Activated CD8-positive, alpha-beta T cell treated with anti-CD3 and anti-CD28 coated beads, Interleukin-2, amount 10 ng/mL, durations not matched to agents 7 days and 5 days (primary cell): ENCODE measurements at regions not wholly inside any gene's neighbourhood (a gene's known extent, or its start where the extent isn't known, plus 50 kb on each side); places are given as distances from the start of the nearest gene placed in this dataset.
"Not testable (repeated sequence)": the region's sequence is repeated elsewhere in the genome, so short reads cannot be mapped to it uniquely, and the experiment has no call there.

Experiments used
- ATAC-seq: fragments of 150-1000 bp; cut with Tn5 transposase; one replicate; pipeline ENCODE4 v1.10.0; 2021; ENCODE audit warnings: moderate library complexity
- CTCF ChIA-PET: fragments of 350-600 bp; sonication (Branson Sonifier 250); formaldehyde crosslinking; loops from one replicate; lab custom pipeline; 2021; ENCODE audit warnings: antibody characterized with exemption; lab: Charles Lee
- POLR2A ChIA-PET: fragments of 350-600 bp; sonication (Branson Sonifier 250); formaldehyde crosslinking; loops from one replicate; lab custom pipeline; 2021; ENCODE audit warnings: antibody characterized with exemption; lab: Charles Lee
- DNase-seq: peaks from one replicate; pipeline ENCODE4 v3.0.0-alpha.2; 2020
- H3K27ac Mint-ChIP-seq: one replicate; pipeline ENCODE4 v1.8.0; 2021; ENCODE audit warnings: mild to moderate bottlenecking, mixed read lengths
- H3K27me3 Mint-ChIP-seq: one replicate; pipeline ENCODE4 v1.8.0; 2021; ENCODE audit warnings: low read depth, mixed read lengths
- H3K36me3 Mint-ChIP-seq: one replicate; pipeline ENCODE4 v1.8.0; 2021; ENCODE audit warnings: low read depth, mixed read lengths
- H3K4me1 Mint-ChIP-seq: one replicate; pipeline ENCODE4 v1.8.0; 2021; ENCODE audit warnings: low read depth, mixed read lengths
- H3K4me3 Mint-ChIP-seq: one replicate; pipeline ENCODE4 v1.8.0; 2021; ENCODE audit warnings: mild to moderate bottlenecking, mixed read lengths
- H3K9me3 Mint-ChIP-seq: one replicate; pipeline ENCODE4 v1.8.0; 2022; ENCODE audit warnings: mixed read lengths; ENCODE audit not compliant: insufficient read depth

DNA sequence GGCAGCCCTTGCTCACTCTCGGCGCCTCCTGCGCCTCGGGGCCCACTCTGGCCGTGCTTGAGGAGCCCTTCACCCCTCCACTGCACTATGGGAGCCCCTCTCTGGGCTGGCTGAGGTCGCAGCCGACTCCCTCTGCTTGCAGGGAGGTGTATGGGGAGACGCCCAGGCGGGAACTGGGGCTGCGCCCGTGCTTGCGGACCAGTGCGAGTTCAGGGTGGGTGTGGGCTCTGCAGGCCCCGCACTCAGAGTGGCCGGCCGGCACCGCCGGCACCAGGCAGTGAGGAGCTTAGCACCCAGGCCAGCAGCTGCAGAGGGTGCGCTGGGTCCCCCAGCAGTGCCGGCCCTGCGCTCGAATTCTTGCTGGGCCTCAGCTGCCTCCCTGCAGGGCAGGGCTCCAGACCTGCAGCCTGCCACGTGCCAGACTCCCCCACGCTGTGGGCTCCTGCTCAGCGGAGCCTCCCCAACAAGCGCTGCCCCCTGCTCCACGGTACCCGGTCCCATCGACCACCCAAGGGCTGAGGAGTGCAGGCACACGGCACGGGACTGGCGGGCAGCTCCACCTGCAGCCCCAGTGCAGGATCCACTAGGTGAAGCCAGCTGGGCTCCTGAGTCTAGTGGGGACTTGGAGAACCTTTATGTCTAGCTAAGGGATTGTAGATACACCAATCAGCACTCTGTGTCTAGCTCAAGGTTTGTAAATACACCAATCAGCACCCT, 54.0 kb upstream of the WWC2 start:
- POLR2A ChIA-PET, H3K4me1 Mint-ChIP-seq, H3K4me3 Mint-ChIP-seq, H3K27ac Mint-ChIP-seq, ATAC-seq, DNase-seq, CTCF ChIA-PET, H3K9me3 Mint-ChIP-seq, H3K36me3 Mint-ChIP-seq, H3K27me3 Mint-ChIP-seq: not testable (repeated sequence)

DNA sequence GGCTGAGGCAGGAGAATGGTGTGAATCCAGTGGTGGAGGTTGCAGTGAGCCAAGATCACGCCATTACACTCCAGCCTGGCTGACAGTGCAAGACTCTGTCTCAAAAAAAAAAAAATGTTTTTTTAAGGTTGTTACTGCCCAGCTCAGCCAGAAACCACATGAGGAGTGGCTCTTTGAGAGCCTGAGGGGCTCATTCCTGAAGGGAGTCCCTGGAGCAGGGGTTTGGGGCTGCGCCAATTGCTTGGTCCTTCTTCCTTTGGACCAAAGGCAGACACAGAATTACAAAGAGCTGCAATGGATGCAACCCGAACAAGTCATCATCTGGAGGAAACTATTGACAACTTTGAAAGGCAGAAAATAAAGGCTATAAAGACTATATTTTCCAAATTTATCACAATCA, 60.6 kb upstream of the WWC2 start:
- Mint-ChIP-seq H3K27ac (no peak overlapping the region), H3K27me3 (no peaks in the 10 kb centered on the region), H3K9me3 (no peaks in the 10 kb centered on the region), H3K36me3 (no peaks in the 10 kb centered on the region), H3K4me3 (no peak overlapping the region), H3K4me1 (no peaks in the 10 kb centered on the region)
- ChIA-PET CTCF (interaction anchor here (0.7 kb wide), 1 partner anchor 36 kb away, joined by 3 read pairs; no protein-coding TSS in a partner anchor), POLR2A (no interaction called here)
- DNase-seq (no peak), ATAC-seq (no peak)

DNA sequence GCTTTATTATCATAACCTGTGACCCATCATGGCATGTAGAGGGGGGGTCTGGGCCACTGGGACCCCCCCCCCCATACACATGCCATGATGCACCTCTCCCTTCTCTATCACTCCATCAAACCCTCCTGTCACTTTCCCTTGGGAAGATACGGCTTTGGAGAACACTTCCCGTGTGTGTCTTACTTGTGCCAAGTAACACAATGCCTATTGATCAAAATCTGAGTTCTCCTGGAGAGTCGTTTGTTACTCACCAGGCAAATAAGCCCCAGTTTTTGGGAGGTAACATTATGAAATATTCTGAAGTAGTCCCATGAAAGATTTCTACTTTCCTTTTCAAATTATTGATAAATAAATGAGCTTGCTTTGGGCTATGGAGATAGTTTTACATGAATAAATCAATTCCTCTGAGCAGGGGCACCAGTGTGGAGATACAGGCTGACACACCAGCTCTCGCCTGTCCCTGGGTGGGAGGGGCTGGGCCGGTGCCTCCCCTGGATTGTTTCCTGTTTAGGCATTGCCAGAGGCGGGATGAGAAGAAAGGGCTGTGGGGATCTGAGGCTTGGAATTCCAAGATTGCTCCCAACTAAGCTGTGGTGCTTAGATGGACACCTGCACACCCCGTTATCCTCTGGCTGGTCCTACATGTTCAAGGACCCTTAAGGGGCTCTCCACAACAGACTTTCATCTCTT, 63.2 kb upstream of the WWC2 start:
- Mint-ChIP-seq H3K27me3 (no peaks in the 10 kb centered on the region), H3K36me3 (no peaks in the 10 kb centered on the region), H3K27ac (no peak overlapping the region), H3K4me1 (no peaks in the 10 kb centered on the region), H3K4me3 (no peak overlapping the region), H3K9me3 (no peaks in the 10 kb centered on the region)
- CTCF ChIA-PET = no interaction called here
- no peak for ATAC-seq
- POLR2A ChIA-PET = no interaction called here
- DNase-seq = no peak

DNA sequence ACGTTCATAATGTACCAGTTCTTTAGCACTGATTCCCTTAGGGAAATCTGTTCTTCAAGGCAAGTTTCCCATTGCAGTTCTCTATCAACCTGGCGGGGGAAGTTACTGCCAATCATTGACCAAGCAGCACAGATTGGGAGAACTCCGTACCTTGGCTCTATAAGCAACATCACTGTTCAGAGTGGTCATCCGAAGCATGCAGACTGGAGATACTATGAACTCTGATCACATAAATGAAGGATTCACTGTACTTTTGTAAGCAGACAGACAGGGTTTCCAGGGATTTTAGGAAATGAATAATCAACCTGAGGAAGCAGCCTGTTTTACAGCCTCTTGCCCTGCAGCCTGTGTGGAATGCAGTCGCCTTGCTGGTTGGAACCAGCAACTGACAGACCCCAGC, 63.8 kb upstream of the WWC2 start:
- H3K27ac Mint-ChIP-seq = no peak overlapping the region
- H3K4me1 Mint-ChIP-seq = no peaks in the 10 kb centered on the region
- no peaks in the 10 kb centered on the region for H3K9me3 Mint-ChIP-seq
- ATAC-seq (no peak), DNase-seq (no peak)
- H3K4me3 Mint-ChIP-seq = no peak overlapping the region
- ChIA-PET CTCF (no interaction called here), POLR2A (no interaction called here)
- no peaks in the 10 kb centered on the region for H3K27me3 Mint-ChIP-seq
- H3K36me3 Mint-ChIP-seq = no peaks in the 10 kb centered on the region

DNA sequence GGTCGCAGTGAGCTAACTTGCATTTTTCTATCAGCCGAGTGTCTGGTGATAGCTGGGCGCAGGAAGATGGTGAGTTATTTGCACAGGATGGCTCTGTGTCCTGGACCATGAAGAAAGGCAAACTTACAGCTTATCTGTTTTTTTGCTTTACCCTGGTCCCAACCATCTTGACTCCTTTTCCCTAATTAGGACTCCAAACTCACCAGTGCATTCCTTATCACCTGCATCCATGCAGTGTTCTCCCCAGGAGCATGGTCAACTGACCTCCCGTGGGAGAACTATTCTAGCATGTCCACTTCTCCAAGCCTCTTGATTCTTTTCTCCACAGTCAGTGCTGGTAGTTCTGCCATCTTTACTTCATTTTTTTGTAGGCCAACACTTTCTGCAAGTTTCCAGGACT, 68.2 kb upstream of the WWC2 start:
- Mint-ChIP-seq H3K27me3 (no peaks in the 10 kb centered on the region), H3K4me3 (no peak overlapping the region), H3K4me1 (no peaks in the 10 kb centered on the region), H3K27ac (no peak overlapping the region), H3K9me3 (no peaks in the 10 kb centered on the region), H3K36me3 (no peaks in the 10 kb centered on the region)
- DNase-seq (no peak), ATAC-seq (no peak)
- ChIA-PET POLR2A (no interaction called here), CTCF (no interaction called here)

DNA sequence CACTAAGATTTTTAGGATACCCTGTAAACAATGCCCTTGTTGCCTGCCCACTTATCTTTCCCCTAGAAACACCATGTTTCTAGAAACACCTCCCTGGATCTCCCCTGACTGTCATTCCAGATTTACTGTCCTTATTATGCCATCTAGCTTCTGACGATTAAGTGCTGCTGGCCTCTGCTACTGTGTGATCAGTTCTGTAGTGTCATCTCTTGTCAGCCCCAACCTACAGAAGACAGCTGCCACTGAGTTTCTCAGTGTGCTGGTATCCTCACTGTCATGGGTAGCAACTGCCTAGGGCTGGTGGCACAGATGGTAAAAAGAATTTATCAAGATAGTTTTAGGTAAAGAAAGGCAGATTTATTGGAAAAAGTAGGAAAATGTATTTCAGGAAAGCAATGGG, 68.7 kb upstream of the WWC2 start:
- ATAC-seq = no peak
- POLR2A ChIA-PET = no interaction called here
- H3K4me3 Mint-ChIP-seq = no peak overlapping the region
- H3K4me1 Mint-ChIP-seq = no peaks in the 10 kb centered on the region
- DNase-seq = no peak
- no peaks in the 10 kb centered on the region for H3K36me3 Mint-ChIP-seq
- no peaks in the 10 kb centered on the region for H3K9me3 Mint-ChIP-seq
- H3K27ac Mint-ChIP-seq = no peak overlapping the region
- CTCF ChIA-PET = no interaction called here
- H3K27me3 Mint-ChIP-seq = no peaks in the 10 kb centered on the region

DNA sequence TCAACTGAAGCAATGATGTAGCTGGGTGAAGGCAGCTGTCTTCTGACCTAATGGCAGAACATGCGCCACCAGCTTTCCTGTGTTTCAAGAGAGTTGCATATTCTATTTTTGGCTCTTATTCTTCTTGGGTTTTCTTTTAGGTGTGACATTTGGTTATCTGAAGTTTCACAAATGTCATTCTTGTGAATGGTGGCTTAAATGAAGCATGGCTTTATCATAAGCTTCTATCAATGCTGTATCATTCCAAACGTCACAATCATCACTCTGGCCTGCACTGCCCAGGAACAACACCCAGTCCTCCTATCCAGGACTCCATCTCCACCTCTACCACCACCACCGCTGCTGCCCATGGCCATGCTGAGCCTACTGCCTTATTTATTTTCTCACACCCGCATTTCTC, 69.7 kb upstream of the WWC2 start:
- no peaks in the 10 kb centered on the region for H3K27me3 Mint-ChIP-seq
- H3K9me3 Mint-ChIP-seq = no peaks in the 10 kb centered on the region
- no peaks in the 10 kb centered on the region for H3K4me1 Mint-ChIP-seq
- POLR2A ChIA-PET = no interaction called here
- CTCF ChIA-PET = no interaction called here
- H3K4me3 Mint-ChIP-seq = no peak overlapping the region
- no peak for DNase-seq
- no peaks in the 10 kb centered on the region for H3K36me3 Mint-ChIP-seq
- no peak overlapping the region for H3K27ac Mint-ChIP-seq
- ATAC-seq = no peak

DNA sequence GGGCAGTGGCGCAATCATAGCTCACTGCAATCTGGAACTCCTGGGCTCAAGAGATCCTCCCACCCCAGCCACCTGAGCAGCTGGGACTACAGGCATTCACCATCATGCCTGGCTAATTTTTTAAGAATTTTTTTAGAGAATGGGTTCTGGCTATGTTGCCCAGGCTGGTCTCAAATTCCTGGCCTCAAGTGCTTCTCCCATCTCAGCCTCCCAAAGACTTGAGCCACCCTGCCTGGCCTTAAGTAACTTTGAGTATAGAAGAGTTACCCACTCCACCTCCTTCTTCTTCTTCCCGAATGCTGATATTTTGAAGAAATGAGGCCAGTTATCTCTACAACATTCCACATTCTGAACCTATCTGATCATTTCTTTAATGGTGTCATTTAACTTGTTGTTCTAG, 72.4 kb upstream of the WWC2 start:
- no peak for DNase-seq
- Mint-ChIP-seq H3K9me3 (no peaks in the 10 kb centered on the region), H3K27ac (no peak overlapping the region), H3K36me3 (no peaks in the 10 kb centered on the region), H3K4me1 (no peaks in the 10 kb centered on the region), H3K27me3 (no peaks in the 10 kb centered on the region), H3K4me3 (no peak overlapping the region)
- POLR2A ChIA-PET = no interaction called here
- ATAC-seq = no peak
- CTCF ChIA-PET = no interaction called here

DNA sequence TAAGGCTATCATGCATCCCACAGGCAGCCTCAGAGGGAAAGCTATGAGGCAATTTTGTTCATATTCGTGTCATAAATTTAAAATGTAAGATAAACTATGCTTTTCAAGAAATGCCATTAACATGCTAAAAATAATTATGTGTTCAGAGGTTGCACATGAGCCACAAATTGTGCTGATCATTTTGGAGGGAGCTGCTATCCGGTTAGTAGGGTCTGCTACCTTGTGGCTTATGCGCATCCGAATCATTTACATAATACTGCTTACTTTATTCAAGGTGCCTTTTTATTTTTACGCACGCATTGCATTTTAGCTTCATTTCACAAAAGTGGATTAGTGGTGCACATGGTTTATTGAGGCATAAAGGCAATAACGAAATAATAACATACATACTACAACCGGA, 76.4 kb upstream of the WWC2 start:
- ATAC-seq (no peak), DNase-seq (no peak)
- CTCF ChIA-PET = no interaction called here
- Mint-ChIP-seq H3K4me1 (no peaks in the 10 kb centered on the region), H3K9me3 (no peaks in the 10 kb centered on the region), H3K27me3 (peaks cover 3% of the 10 kb centered on the region), H3K27ac (no peak overlapping the region), H3K36me3 (no peaks in the 10 kb centered on the region), H3K4me3 (no peak overlapping the region)
- POLR2A ChIA-PET = no interaction called here

DNA sequence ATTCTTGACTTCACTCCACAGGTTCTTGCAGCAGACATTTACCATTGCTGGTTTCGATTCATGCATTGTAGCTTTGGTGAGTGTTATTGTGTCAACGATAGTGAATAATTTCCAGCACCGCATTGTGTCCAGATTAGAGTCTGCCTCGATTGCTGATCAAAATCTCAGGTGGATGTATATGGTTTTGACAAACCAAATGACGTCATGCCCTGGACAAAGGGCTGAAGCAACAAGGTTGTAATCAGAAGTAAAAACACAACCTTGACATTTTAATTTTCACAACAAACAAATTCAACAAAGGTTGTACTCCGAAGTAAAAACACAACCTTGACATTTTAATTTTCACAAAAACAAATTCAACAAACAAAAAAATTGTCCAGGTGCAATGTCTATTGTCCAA, 81.1 kb upstream of the WWC2 start:
- no peak overlapping the region for H3K4me3 Mint-ChIP-seq
- CTCF ChIA-PET = no interaction called here
- H3K27me3 Mint-ChIP-seq = peaks cover 4% of the 10 kb centered on the region
- no peak for DNase-seq
- no peaks in the 10 kb centered on the region for H3K36me3 Mint-ChIP-seq
- no peaks in the 10 kb centered on the region for H3K9me3 Mint-ChIP-seq
- H3K27ac Mint-ChIP-seq = no peak overlapping the region
- no peak for ATAC-seq
- POLR2A ChIA-PET = no interaction called here
- H3K4me1 Mint-ChIP-seq = no peaks in the 10 kb centered on the region

DNA sequence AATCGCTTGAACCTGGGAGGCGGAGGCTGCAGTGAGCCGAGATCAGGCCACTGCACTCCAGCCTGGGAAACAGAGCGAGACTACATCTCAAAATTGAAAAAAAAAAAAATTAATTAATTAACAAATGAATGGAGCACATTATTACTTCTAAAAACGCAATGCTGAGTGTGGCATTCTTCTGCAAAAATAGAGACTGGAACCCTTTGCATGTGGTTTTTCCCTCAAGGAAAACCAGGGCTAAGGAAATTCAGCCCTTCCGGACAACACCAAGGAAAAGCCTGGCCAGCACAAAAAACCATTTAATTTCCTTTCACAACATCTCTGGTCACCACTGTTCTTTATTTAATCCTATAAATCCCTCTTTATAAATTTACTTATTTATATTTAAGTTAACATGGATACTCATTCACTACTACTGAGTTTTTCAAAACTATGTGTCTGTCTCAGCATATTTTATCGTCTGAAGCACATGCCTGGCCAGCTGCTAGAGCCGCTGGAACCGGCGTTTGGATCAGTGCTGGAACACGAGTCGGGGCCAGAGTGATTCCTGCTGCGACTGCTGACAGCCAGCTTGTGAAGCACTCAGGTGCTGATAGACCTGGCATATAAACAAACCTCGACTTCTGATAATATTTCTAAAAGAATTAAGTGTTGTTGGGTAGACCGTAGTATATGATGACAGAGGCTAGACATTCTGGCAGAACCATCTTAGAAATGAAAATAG, 84.5 kb upstream of the WWC2 start:
- Mint-ChIP-seq H3K36me3 (no peaks in the 10 kb centered on the region), H3K27ac (no peak overlapping the region), H3K27me3 (peaks cover 4% of the 10 kb centered on the region), H3K4me1 (no peaks in the 10 kb centered on the region), H3K9me3 (no peaks in the 10 kb centered on the region), H3K4me3 (no peak overlapping the region)
- no peak for ATAC-seq
- ChIA-PET POLR2A (no interaction called here), CTCF (no interaction called here)
- DNase-seq = no peak

DNA sequence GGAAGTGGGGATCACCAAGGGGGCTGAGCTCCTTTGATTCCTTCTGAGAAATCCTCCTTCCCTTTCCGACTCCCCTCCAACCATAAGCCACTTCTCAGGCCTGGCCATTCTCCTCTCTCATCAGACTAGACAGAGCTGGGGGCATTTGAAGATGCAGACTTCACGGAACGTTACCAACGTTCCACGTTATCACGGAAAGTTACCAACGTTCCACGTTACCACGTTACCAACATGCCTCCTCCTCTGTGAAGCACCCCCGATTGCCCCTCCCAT, 85.4 kb upstream of the WWC2 start:
- CTCF ChIA-PET = no interaction called here
- Mint-ChIP-seq H3K9me3 (no peaks in the 10 kb centered on the region), H3K27ac (no peak overlapping the region), H3K36me3 (no peaks in the 10 kb centered on the region), H3K27me3 (peaks cover 4% of the 10 kb centered on the region), H3K4me3 (no peak overlapping the region), H3K4me1 (no peaks in the 10 kb centered on the region)
- no peak for DNase-seq
- no peak for ATAC-seq
- POLR2A ChIA-PET = no interaction called here
